ENCODE measurements at regions not wholly inside any gene's neighbourhood (a gene's known extent, or its start where the extent isn't known, plus 50 kb on each side); places are given as distances from the start of the nearest gene placed in this dataset.

GRCh38 chr10:111146025-111146640 lies 69.3 kb downstream of the ADRA2A start:
- BruUV-seq (replicated peaks) = no TSS peak
- no peak overlapping the region for H3K9ac ChIP-seq (replicated peaks; ENCODE audit: extremely low read depth, insufficient read depth, low read length)
- TF ChIP-seq GATA2 (IDR thresholded peaks at IDR 0.05; ENCODE audit: insufficient read depth, insufficient read length, low read depth, low read length) (no peak), MYC (IDR thresholded peaks at IDR 0.05; ENCODE audit: low read depth, low read length) (no peak), CTCF (IDR thresholded peaks at IDR 0.05; ENCODE audit: extremely low read depth in 1 of 2, insufficient read depth in 1 of 2, low read depth in 1 of 2, low read length in 2 of 2) (no peak), MAX (IDR thresholded peaks at IDR 0.05; ENCODE audit: insufficient read depth, insufficient read length) (no peak), POLR2AphosphoS5 (IDR thresholded peaks at IDR 0.05; ENCODE audit: insufficient read depth, low read depth, low read length) (no peak), POLR2A (IDR thresholded peaks at IDR 0.05; ENCODE audit: low read depth, low read length) (no peak), EZH2 (IDR thresholded peaks at IDR 0.05; ENCODE audit: borderline replicate concordance, low read depth, low read length, severe bottlenecking) (no peak), JUN (IDR thresholded peaks at IDR 0.05; ENCODE audit: borderline replicate concordance, insufficient read depth, insufficient read length, low read depth) (no peak), FOS (IDR thresholded peaks at IDR 0.05; ENCODE audit: borderline replicate concordance, insufficient read depth, low read length) (no peak)
- no peak for FAIRE-seq
- no peaks in the 10 kb centered on the region for H3K36me3 ChIP-seq (ENCODE audit: control insufficient read depth in 2 of 2, extremely low read depth in 1 of 2, insufficient read depth in 2 of 2, low read length in 2 of 2)
- no peak overlapping the region for H3K4me3 ChIP-seq (replicated peaks in 1 of 3; ENCODE audit: insufficient read depth in 1 of 3, low read depth in 1 of 3, low read length in 3 of 3)
- dilution Hi-C loops (cut with MboI; ENCODE audit: extremely low pct_ligation_motif_present, low sequenced_read_pairs) = no loop called here
- H3K4me2 ChIP-seq (ENCODE audit: insufficient read depth, low read length) = no peak overlapping the region
- no peak overlapping the region for H3K27ac ChIP-seq (ENCODE audit: insufficient read depth, low read depth, low read length)
- CTCF ChIA-PET = no interaction called here
- no peaks in the 10 kb centered on the region for H3K4me1 ChIP-seq (ENCODE audit: control insufficient read depth, extremely low read depth, insufficient read depth, low read length)
- no peaks in the 10 kb centered on the region for H3K27me3 ChIP-seq (ENCODE audit: control insufficient read depth in 2 of 2, insufficient read depth in 2 of 2, low read length in 2 of 2)
- intact Hi-C loops (cut with micrococcal nuclease) = no loop called here
- no peak for DNase-seq (ENCODE audit: low read depth, low spot score)
- H3K9me1 ChIP-seq (replicated peaks; ENCODE audit: control insufficient read depth, extremely low read depth, insufficient read depth, low read length) = no peaks in the 10 kb centered on the region
- POLR2A ChIA-PET = no interaction called here
- no peaks in the 10 kb centered on the region for H4K20me1 ChIP-seq (replicated peaks; ENCODE audit: control insufficient read depth, extremely low read depth, insufficient read depth, low read length)
- H3K79me2 ChIP-seq (ENCODE audit: control insufficient read depth, insufficient read depth, low read length) = no peaks in the 10 kb centered on the region
- H2AFZ ChIP-seq (ENCODE audit: low read depth, low read length) = no peak overlapping the region
- no peaks in the 10 kb centered on the region for H3K9me3 ChIP-seq (replicated peaks; ENCODE audit: control insufficient read depth, insufficient read depth, low read length)

All from endothelial cell of umbilical vein (primary cell).